GM12891 (cell line): ENCODE measurements at regions not wholly inside any gene's neighbourhood (a gene's known extent, or its start where the extent isn't known, plus 50 kb on each side); places are given as distances from the start of the nearest gene placed in this dataset.

ENCODE experiments used
- POLR2A ChIP-seq: IDR thresholded peaks from 2 replicates; pipeline ENCODE4 v1.6.1; 2011; ENCODE audit warnings: low read depth, low read length, control low read depth
- POLR2AphosphoS5 ChIP-seq: IDR thresholded peaks from 2 replicates; pipeline ENCODE4 v1.6.1; 2011; ENCODE audit warnings: low read depth, low read length, control low read depth

DNA sequence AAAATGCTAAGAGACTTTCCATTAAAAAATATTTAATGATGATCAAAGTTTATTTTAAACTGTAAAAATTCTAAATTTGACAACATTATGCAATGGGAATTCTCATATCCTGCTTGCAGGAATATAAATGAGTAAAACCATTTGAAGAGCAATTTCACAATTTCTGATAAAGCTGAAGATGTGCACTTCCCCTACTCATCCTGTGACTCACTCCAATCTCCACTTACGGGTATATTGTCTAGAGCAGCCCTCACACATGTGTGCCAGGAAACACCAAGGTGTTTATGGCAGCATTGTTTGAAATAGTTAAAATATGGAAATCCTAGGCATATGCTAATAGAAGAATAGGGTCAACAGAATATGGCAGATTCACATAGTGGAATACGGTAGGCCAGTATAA lies 158.4 kb downstream of the PDHA2 start:
- no peak for TF ChIP-seq POLR2AphosphoS5
- no peak for TF ChIP-seq POLR2A
